Esophagus squamous epithelium (tissue), 4 donors: ENCODE measurements at regions not wholly inside any gene's neighbourhood (a gene's known extent, or its start where the extent isn't known, plus 50 kb on each side); places are given as distances from the start of the nearest gene placed in this dataset.

ENCODE experiments used
- CTCF ChIP-seq, 6 experiments: fragments of 450-650 bp in 4 of 6; fragments of 200-600 bp in 2 of 6; sonication (generic) in 2 of 6; IDR thresholded peaks; one replicate each; pipeline ENCODE4 v1.5.1; 2016 to 2019; ENCODE audit warnings: antibody characterized with exemption in 6 of 6, mild to moderate bottlenecking in 4 of 6, moderate library complexity in 4 of 6
- POLR2A ChIP-seq, 4 donors: fragments of 450-650 bp; IDR thresholded peaks; one replicate each; pipeline ENCODE4 v1.6.1; 2017; ENCODE audit warnings: antibody characterized with exemption in 4 of 4, mild to moderate bottlenecking in 4 of 4, moderate library complexity in 3 of 4

- no peak for TF ChIP-seq CTCF (IDR thresholded peaks at IDR 0.05)
- TF ChIP-seq POLR2A (IDR thresholded peaks at IDR 0.05): no peak
Measured at GRCh38 chr18:11437046-11437445, 172.3 kb upstream of the SLC35G4 start.
